Keratinocyte (primary cell): ENCODE measurements at regions not wholly inside any gene's neighbourhood (a gene's known extent, or its start where the extent isn't known, plus 50 kb on each side); places are given as distances from the start of the nearest gene placed in this dataset.

Experiments
- DNase-seq: peaks from one replicate; pipeline ENCODE4 v3.0.0-alpha.2; 2011; ENCODE audit warnings: low read depth, missing footprints, low spot score
- FAIRE-seq: peaks from 2 replicates; lab custom pipeline; 2011; peaks lifted over from hg19 to GRCh38; lab: Jason Lieb, UNC
- H2AFZ ChIP-seq: 2 replicates; pipeline ENCODE4 v1.6.0; 2012; ENCODE audit warnings: low read length, control low read depth, inconsistent platforms; ENCODE audit not compliant: control insufficient read depth
- H3K27ac ChIP-seq: 2 replicates; pipeline ENCODE4 v1.5.1; 2011; ENCODE audit warnings: low read length; ENCODE audit not compliant: control insufficient read depth, insufficient read depth
- H3K27me3 ChIP-seq: 3 replicates; pipeline ENCODE4 v1.6.0; 2011; ENCODE audit warnings: low read length; ENCODE audit not compliant: control insufficient read depth, insufficient read depth; ENCODE audit errors: extremely low read depth
- H3K36me3 ChIP-seq, 2 experiments: 2 replicates in 1 of 2; 3 replicates in 1 of 2; pipeline ENCODE4 v1.5.1; 2011; ENCODE audit warnings: low read length in 2 of 2, mild to moderate bottlenecking in 1 of 2; ENCODE audit not compliant: control insufficient read depth in 2 of 2, insufficient read depth in 2 of 2; ENCODE audit errors: extremely low read depth in 1 of 2
- H3K4me1 ChIP-seq: 3 replicates; pipeline ENCODE4 v1.5.1; 2011; ENCODE audit warnings: low read length; ENCODE audit not compliant: control insufficient read depth, insufficient read depth; ENCODE audit errors: extremely low read depth
- H3K4me2 ChIP-seq: 3 replicates; pipeline ENCODE4 v1.6.0; 2011; ENCODE audit warnings: low read depth, low read length; ENCODE audit not compliant: control insufficient read depth, insufficient read depth; ENCODE audit errors: extremely low read depth
- H3K4me3 ChIP-seq, 3 experiments: fragments of 200-600 bp in 1 of 3; sonication (generic) in 1 of 3; 2 replicates in 2 of 3; 3 replicates in 1 of 3; pipeline ENCODE4 v1.5.1; 2011 to 2016; ENCODE audit warnings: low read length in 3 of 3, mild to moderate bottlenecking in 3 of 3, control low read depth in 2 of 3, inconsistent platforms in 1 of 3, low read depth in 1 of 3, mixed read lengths in 1 of 3, mixed run types in 1 of 3, moderate library complexity in 1 of 3; ENCODE audit not compliant: control insufficient read depth in 2 of 3, insufficient read depth in 2 of 3; ENCODE audit errors: extremely low read depth in 1 of 3
- H3K79me2 ChIP-seq: 2 replicates; pipeline ENCODE4 v1.6.0; 2012; ENCODE audit warnings: low read length; ENCODE audit not compliant: control insufficient read depth, insufficient read depth
- H3K9ac ChIP-seq: 3 replicates; pipeline ENCODE4 v1.6.0; 2011; ENCODE audit warnings: low read length; ENCODE audit not compliant: control insufficient read depth, insufficient read depth; ENCODE audit errors: extremely low read depth
- H3K9me1 ChIP-seq: 3 replicates; pipeline ENCODE4 v1.6.0; 2011; ENCODE audit warnings: low read length; ENCODE audit not compliant: control insufficient read depth, insufficient read depth; ENCODE audit errors: extremely low read depth
- H3K9me3 ChIP-seq: 2 replicates; pipeline ENCODE4 v1.5.1; 2012; ENCODE audit warnings: low read depth, low read length; ENCODE audit not compliant: control insufficient read depth
- H4K20me1 ChIP-seq: 3 replicates; pipeline ENCODE4 v1.6.0; 2011; ENCODE audit warnings: low read length; ENCODE audit not compliant: control insufficient read depth, insufficient read depth; ENCODE audit errors: extremely low read depth
- EZH2 ChIP-seq: IDR thresholded peaks from one replicate; pipeline ENCODE4 v1.6.1; 2012; ENCODE audit warnings: inconsistent platforms, mild to moderate bottlenecking, low read length, moderate library complexity
- dilution Hi-C: fragments of 300-500 bp; cut with MboI; formaldehyde crosslinking; loops from one replicate; pipeline ENCODE4 v1.7.0; 2020; ENCODE audit warnings: low sequenced_read_pairs; ENCODE audit not compliant: extremely low pct_ligation_motif_present
- TF ChIP-seq, protein P1 (sequence below), 3 experiments: IDR thresholded peaks in 1 of 3; conservative IDR thresholded peaks in 1 of 3; optimal IDR thresholded peaks in 1 of 3; 2 replicates in 2 of 3; 3 replicates in 1 of 3; pipeline versions ENCODE3 to v1.5.1; 2011; ENCODE audit warnings: low read length in 3 of 3, mild to moderate bottlenecking in 3 of 3, moderate library complexity in 2 of 3, control low read depth in 1 of 3, inconsistent platforms in 1 of 3; ENCODE audit not compliant: insufficient read depth in 2 of 3; ENCODE audit errors: extremely low read depth in 1 of 3

DNA sequence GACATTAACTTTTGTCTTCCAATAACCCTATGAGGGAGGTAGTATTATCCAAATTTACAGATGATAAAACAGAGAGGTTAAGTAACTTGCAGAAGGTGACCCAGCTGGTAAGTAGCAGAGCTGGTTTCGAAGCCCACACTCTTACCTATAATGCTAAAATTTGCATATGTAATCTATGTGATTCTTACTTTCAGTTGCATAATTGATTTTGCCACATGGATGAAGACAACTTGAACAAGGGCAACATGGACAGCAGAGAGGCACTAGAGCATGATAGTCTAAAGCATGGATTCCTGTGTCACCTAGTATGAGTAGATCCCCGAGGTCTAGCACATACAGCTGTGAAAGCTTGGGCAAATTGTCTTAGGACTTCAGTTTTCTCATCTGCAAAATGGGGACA lies 117.6 kb upstream of the DTNBP1 start:
- H3K27me3 ChIP-seq = no peaks in the 10 kb centered on the region
- H3K9ac ChIP-seq = no peak overlapping the region
- H3K9me3 ChIP-seq = no peaks in the 10 kb centered on the region
- no peaks in the 10 kb centered on the region for H3K4me1 ChIP-seq
- H3K27ac ChIP-seq = no peak overlapping the region
- no peak overlapping the region for H3K4me3 ChIP-seq
- H3K36me3 ChIP-seq = no peaks in the 10 kb centered on the region
- H2AFZ ChIP-seq = no peak overlapping the region
- H4K20me1 ChIP-seq = no peaks in the 10 kb centered on the region
- TF ChIP-seq EZH2 = no peak
- TF ChIP-seq, protein P1, sequence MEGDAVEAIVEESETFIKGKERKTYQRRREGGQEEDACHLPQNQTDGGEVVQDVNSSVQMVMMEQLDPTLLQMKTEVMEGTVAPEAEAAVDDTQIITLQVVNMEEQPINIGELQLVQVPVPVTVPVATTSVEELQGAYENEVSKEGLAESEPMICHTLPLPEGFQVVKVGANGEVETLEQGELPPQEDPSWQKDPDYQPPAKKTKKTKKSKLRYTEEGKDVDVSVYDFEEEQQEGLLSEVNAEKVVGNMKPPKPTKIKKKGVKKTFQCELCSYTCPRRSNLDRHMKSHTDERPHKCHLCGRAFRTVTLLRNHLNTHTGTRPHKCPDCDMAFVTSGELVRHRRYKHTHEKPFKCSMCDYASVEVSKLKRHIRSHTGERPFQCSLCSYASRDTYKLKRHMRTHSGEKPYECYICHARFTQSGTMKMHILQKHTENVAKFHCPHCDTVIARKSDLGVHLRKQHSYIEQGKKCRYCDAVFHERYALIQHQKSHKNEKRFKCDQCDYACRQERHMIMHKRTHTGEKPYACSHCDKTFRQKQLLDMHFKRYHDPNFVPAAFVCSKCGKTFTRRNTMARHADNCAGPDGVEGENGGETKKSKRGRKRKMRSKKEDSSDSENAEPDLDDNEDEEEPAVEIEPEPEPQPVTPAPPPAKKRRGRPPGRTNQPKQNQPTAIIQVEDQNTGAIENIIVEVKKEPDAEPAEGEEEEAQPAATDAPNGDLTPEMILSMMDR (optimal IDR thresholded peaks at IDR 0.05 in 1 of 3, IDR thresholded peaks at IDR 0.05 in 1 of 3, conservative IDR thresholded peaks at IDR 0.05 in 1 of 3; ENCODE audit: extremely low read depth in 1 of 3, insufficient read depth in 2 of 3, low read length in 3 of 3) = no peak
- dilution Hi-C loops = no loop called here
- no peaks in the 10 kb centered on the region for H3K79me2 ChIP-seq
- no peak for DNase-seq
- H3K4me2 ChIP-seq = no peak overlapping the region
- no peaks in the 10 kb centered on the region for H3K9me1 ChIP-seq
- no peak for FAIRE-seq

DNA sequence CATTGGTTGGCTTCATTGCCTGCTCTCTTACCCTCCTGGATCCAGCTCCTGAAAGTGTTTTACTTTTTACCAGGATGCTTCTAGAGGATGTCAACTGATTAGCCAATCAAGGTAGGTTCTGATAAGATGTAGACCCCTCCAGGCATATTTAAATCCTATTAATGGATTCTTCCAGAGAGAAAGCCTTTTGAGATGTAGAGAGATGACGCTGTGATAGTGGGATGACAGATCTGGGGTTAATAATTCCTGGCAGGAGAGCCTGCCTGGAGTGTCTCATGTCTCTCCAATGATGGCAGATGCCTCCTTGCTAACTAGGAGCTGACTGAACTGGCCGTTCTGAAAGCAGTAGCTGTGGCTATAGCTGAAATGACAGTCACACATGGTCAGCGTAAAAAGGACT lies 116.9 kb upstream of the DTNBP1 start:
- Histone ChIP-seq H3K4me2 (no peak overlapping the region), H3K36me3 (no peaks in the 10 kb centered on the region), H3K27ac (no peak overlapping the region), H2AFZ (no peak overlapping the region), H3K9ac (no peak overlapping the region), H4K20me1 (no peaks in the 10 kb centered on the region), H3K79me2 (no peaks in the 10 kb centered on the region), H3K9me3 (no peaks in the 10 kb centered on the region), H3K4me3 (no peak overlapping the region), H3K9me1 (no peaks in the 10 kb centered on the region), H3K4me1 (no peaks in the 10 kb centered on the region), H3K27me3 (no peaks in the 10 kb centered on the region)
- FAIRE-seq (no peak), DNase-seq (no peak)
- dilution Hi-C loops = no loop called here
- TF ChIP-seq, protein P1 (optimal IDR thresholded peaks at IDR 0.05 in 1 of 3, IDR thresholded peaks at IDR 0.05 in 1 of 3, conservative IDR thresholded peaks at IDR 0.05 in 1 of 3; ENCODE audit: extremely low read depth in 1 of 3, insufficient read depth in 2 of 3, low read length in 3 of 3) = no peak
- no peak for TF ChIP-seq EZH2
